ENCODE measurements at regions not wholly inside any gene's neighbourhood (a gene's known extent, or its start where the extent isn't known, plus 50 kb on each side); places are given as distances from the start of the nearest gene placed in this dataset.

- H3K4me2 ChIP-seq (ENCODE audit: low read depth, low read length): no peak overlapping the region
- intact Hi-C loops (cut with micrococcal nuclease; ENCODE audit: unreplicated experiment) (no loop called here), in situ Hi-C loops (cut with HindIII; ENCODE audit: extremely low pct_ligation_motif_present, low pct_unique_long_range_greater_than_20kb) (no loop called here)
- TF ChIP-seq ZNF121 (CRISPR knock-in tag; IDR thresholded peaks at IDR 0.05): no peak
- TF ChIP-seq ZNF703 (CRISPR knock-in tag; IDR thresholded peaks at IDR 0.05; ENCODE audit: borderline replicate concordance): no peak
- no peak for TF ChIP-seq ZNF407 (CRISPR knock-in tag; IDR thresholded peaks at IDR 0.05; ENCODE audit: not compliant biosample characterization)
- TF ChIP-seq ZNF281 (CRISPR knock-in tag; IDR thresholded peaks at IDR 0.05; ENCODE audit: borderline replicate concordance): no peak
- TF ChIP-seq MZF1 (CRISPR knock-in tag; IDR thresholded peaks at IDR 0.05; ENCODE audit: borderline replicate concordance): no peak
- no peak for TF ChIP-seq ZNF3 (CRISPR knock-in tag; IDR thresholded peaks at IDR 0.05)
- TF ChIP-seq KDM1A (CRISPR knock-in tag; IDR thresholded peaks at IDR 0.05): no peak
- no peak for TF ChIP-seq ZNF12 (CRISPR knock-in tag; IDR thresholded peaks at IDR 0.05)
- no peak for TF ChIP-seq ZNF777 (CRISPR knock-in tag; IDR thresholded peaks at IDR 0.05)
- TF ChIP-seq ZFP82 (CRISPR knock-in tag; IDR thresholded peaks at IDR 0.05; ENCODE audit: borderline replicate concordance): no peak
- TF ChIP-seq, protein P1, sequence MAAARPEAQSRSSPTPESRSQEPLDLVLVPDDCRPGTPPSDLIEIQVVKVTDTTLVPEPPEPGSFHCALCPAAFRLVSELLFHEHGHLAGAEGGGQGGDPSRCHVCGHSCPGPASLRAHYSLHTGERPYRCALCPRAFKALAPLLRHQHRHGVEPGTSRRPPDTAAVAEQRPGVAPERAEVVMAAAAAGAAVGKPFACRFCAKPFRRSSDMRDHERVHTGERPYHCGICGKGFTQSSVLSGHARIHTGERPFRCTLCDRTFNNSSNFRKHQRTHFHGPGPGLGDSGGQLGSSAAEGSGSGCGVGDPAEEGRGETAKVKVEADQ (CRISPR knock-in tag; IDR thresholded peaks at IDR 0.05; ENCODE audit: borderline replicate concordance): no peak
- no peak for TF ChIP-seq TSC22D2 (CRISPR knock-in tag; IDR thresholded peaks at IDR 0.05; ENCODE audit: borderline replicate concordance)
- no peaks in the 10 kb centered on the region for H3K4me1 ChIP-seq (ENCODE audit: insufficient read depth, low read length)
- no peak for FAIRE-seq
- no peaks in the 10 kb centered on the region for H3K79me2 ChIP-seq (ENCODE audit: insufficient read depth, low read length)
- no TSS peak for BruUV-seq (replicated peaks)
- no peaks in the 10 kb centered on the region for H4K20me1 ChIP-seq (ENCODE audit: insufficient read depth, low read length)
- H3K9me3 ChIP-seq (ENCODE audit: low read length): peaks cover 77% of the 10 kb centered on the region
- under 1% methylated on average over 3 of the region's 3 CpGs for WGBS (ENCODE audit: low lambda C conversion rate)
- CTCF ChIA-PET (ENCODE audit: low intra/inter-chr PET ratio, low total read pairs): no interaction called here
- no peak overlapping the region for H2AFZ ChIP-seq (ENCODE audit: low read length)
- no peak for ATAC-seq
- POLR2A ChIA-PET: no interaction called here
- DNase-seq (ENCODE audit: low spot score): no peak
- H3K27me3 ChIP-seq (ENCODE audit: control insufficient read depth in 1 of 2, insufficient read depth in 2 of 2, low read length in 2 of 2): no peaks in the 10 kb centered on the region
- no peak overlapping the region for H3K4me3 ChIP-seq (replicated peaks in 1 of 3; ENCODE audit: insufficient read depth in 1 of 3, low read depth in 2 of 3, low read length in 3 of 3)
- H3K27ac ChIP-seq (ENCODE audit: extremely low read length, insufficient read depth, low read length): no peak overlapping the region
- H3K36me3 ChIP-seq (replicated peaks in 1 of 2; ENCODE audit: control insufficient read depth in 1 of 2, insufficient read depth in 2 of 2, low read length in 2 of 2): no peaks in the 10 kb centered on the region
- no peak overlapping the region for H3K9ac ChIP-seq (ENCODE audit: insufficient read depth, low read depth, low read length)
Observed at GRCh38 chr17:52789829-52790228, 631.3 kb upstream of the CA10 start.

All from HepG2 (cell line).